Lung (tissue), 11 donors: ENCODE measurements at regions not wholly inside any gene's neighbourhood (a gene's known extent, or its start where the extent isn't known, plus 50 kb on each side); places are given as distances from the start of the nearest gene placed in this dataset.

ENCODE experiments used
- ATAC-seq: fragments of 200-7000 bp; cut with Tn5 transposase; one replicate; pipeline ENCODE4 v1.9.1; 2020; ENCODE audit warnings: moderate number of reproducible peaks; ENCODE audit not compliant: insufficient read depth, low FRiP score
- DNase-seq, 3 donors: peaks; one replicate each; pipeline ENCODE4 v3.0.0-alpha.2; 2013 to 2017
- H3K27ac ChIP-seq, 2 donors: one replicate each; pipeline ENCODE4 v1.5.1; 2013; ENCODE audit warnings: mild to moderate bottlenecking in 2 of 2, moderate library complexity in 2 of 2, control low read depth in 1 of 2, inconsistent platforms in 1 of 2, low read depth in 1 of 2, low read length in 1 of 2
- H3K27me3 ChIP-seq, 3 donors: one replicate each; pipeline ENCODE4 v1.5.1; 2013; ENCODE audit warnings: low read length in 2 of 3; ENCODE audit not compliant: control insufficient read depth in 3 of 3, insufficient read depth in 3 of 3
- H3K36me3 ChIP-seq, 4 donors: one replicate each; pipeline ENCODE4 v1.5.1; 2013; ENCODE audit warnings: low read length in 4 of 4, mild to moderate bottlenecking in 1 of 4, moderate library complexity in 1 of 4; ENCODE audit not compliant: control insufficient read depth in 4 of 4, insufficient read depth in 4 of 4
- H3K4me1 ChIP-seq, 5 donors: one replicate each; pipeline ENCODE4 v1.5.1; 2013; ENCODE audit warnings: low read length in 5 of 5, mild to moderate bottlenecking in 2 of 5, moderate library complexity in 1 of 5; ENCODE audit not compliant: control insufficient read depth in 5 of 5, insufficient read depth in 5 of 5
- H3K4me3 ChIP-seq: one replicate; pipeline ENCODE4 v1.5.1; 2013; ENCODE audit warnings: mild to moderate bottlenecking, control low read depth, moderate library complexity
- H3K9ac ChIP-seq, 2 donors: one replicate each; pipeline ENCODE4 v1.5.1; 2013; ENCODE audit warnings: low read length in 2 of 2, control low read depth in 1 of 2; ENCODE audit not compliant: insufficient read depth in 1 of 2
- H3K9me3 ChIP-seq, 4 donors: one replicate each; pipeline ENCODE4 v1.5.1; 2013; ENCODE audit warnings: low read length in 3 of 4, mild to moderate bottlenecking in 1 of 4, moderate library complexity in 1 of 4; ENCODE audit not compliant: control insufficient read depth in 4 of 4, insufficient read depth in 3 of 4
- WGBS, 2 donors: extraction: QIAGEN DNeasy Blood & Tissue Kit; methylation state at CpG; one replicate each; pipeline ENCODE4 v1.1.7; 2013; 5-methylcytosine and 5-hydroxymethylcytosine counted together
- TF ChIP-seq, protein P1 (sequence below): IDR thresholded peaks from 2 replicates; pipeline ENCODE4 v1.5.1; 2012; ENCODE audit warnings: mild to moderate bottlenecking; ENCODE audit errors: control extremely low read depth, extremely low read depth
- donor health status: control.
- donor health status: control.
- donor health status: Bipolar disorder and iron deficiency.
- donor health status: healthy.
- donor health status: DM: yes; HTN: yes; CAD: no.

DNA sequence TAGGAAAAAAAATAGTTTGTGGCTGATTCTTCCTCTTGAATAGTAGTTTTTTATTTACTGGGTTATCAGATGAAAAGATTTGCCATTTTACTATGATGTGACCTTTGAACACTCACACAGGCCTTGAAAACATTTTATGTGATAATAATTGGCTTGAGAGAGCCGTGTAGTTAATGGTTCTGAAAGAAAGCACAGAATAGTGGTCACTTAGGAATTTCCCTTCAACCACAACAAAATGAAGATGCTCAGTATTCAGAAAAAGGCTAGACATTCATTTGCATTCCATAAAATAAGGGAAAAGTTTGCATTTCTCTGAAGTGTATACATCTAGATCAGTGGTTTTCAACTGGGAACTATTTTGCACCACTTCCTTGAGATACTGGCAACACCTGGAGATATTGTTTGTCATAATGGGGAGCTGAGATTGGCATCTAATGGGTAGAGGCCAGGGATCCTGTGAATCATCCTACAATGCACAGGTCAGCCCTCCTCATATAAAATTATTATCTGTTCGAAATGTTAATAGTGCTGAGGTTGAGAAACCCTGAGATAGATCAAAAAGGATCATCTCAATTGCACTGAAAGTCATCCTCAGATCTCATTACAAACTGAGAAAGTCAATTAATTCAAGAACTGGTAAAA, 446.4 kb upstream of the CCNG1 start:
- Histone ChIP-seq H3K4me3 (no peak overlapping the region), H3K27ac (no peak overlapping the region), H3K4me1 (no peaks in the 10 kb centered on the region), H3K9me3 (no peaks in the 10 kb centered on the region), H3K27me3 (no peaks in the 10 kb centered on the region), H3K9ac (no peak overlapping the region), H3K36me3 (no peaks in the 10 kb centered on the region)
- TF ChIP-seq, protein P1, sequence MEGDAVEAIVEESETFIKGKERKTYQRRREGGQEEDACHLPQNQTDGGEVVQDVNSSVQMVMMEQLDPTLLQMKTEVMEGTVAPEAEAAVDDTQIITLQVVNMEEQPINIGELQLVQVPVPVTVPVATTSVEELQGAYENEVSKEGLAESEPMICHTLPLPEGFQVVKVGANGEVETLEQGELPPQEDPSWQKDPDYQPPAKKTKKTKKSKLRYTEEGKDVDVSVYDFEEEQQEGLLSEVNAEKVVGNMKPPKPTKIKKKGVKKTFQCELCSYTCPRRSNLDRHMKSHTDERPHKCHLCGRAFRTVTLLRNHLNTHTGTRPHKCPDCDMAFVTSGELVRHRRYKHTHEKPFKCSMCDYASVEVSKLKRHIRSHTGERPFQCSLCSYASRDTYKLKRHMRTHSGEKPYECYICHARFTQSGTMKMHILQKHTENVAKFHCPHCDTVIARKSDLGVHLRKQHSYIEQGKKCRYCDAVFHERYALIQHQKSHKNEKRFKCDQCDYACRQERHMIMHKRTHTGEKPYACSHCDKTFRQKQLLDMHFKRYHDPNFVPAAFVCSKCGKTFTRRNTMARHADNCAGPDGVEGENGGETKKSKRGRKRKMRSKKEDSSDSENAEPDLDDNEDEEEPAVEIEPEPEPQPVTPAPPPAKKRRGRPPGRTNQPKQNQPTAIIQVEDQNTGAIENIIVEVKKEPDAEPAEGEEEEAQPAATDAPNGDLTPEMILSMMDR: no peak
- DNase-seq (no peak), ATAC-seq (no peak)
- 58 to 62% methylated on average over 2 of the region's 2 CpGs for WGBS, 2 donors

DNA sequence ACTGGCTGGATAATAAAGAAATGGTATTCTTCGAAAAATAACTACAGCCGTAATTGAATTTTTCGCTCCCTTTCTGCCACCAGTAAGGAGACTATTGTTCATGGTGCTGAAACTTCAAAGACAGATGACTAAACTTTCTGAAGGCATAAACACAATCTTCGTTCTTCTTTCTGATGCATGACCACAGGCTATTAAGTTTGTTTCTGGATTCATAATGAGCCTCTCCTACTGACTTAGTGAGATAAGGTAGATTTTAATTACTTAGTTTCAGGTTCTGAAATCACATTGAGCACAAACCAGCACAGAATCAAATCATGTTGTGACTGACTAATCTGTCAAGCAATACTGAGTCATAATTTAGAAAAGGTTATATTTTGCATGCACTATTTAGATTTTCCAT, 441.8 kb upstream of the CCNG1 start:
- H3K27ac ChIP-seq: no peak overlapping the region
- no peak overlapping the region for H3K9ac ChIP-seq
- no peaks in the 10 kb centered on the region for H3K9me3 ChIP-seq
- H3K36me3 ChIP-seq: no peaks in the 10 kb centered on the region
- TF ChIP-seq, protein P1: no peak
- H3K4me3 ChIP-seq: no peak overlapping the region
- no peaks in the 10 kb centered on the region for H3K4me1 ChIP-seq
- no peak for ATAC-seq
- WGBS, 2 donors: 87 to 89% methylated on average over 4 of the region's 4 CpGs
- no peaks in the 10 kb centered on the region for H3K27me3 ChIP-seq
- DNase-seq: no peak

DNA sequence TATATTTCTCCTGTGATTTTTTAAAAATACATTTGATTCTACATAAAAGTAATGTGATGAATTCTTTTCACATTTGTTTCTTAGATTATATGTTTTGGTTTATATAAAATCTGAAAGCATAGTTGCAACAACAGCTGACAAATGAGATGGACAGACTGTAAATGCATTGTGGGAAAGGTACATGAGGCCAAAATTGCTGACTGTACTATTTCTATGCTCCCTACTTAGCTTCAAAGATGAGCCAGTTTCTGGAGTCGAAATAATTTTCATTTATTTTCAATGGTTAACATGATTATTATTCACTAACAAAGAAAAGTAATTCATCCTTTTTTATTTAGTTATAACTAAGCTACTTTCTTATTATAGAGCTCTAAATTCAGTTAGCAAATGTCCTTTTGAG, 441.3 kb upstream of the CCNG1 start:
- Histone ChIP-seq H3K9me3 (no peaks in the 10 kb centered on the region), H3K9ac (no peak overlapping the region), H3K4me3 (no peak overlapping the region), H3K27ac (no peak overlapping the region), H3K4me1 (no peaks in the 10 kb centered on the region), H3K27me3 (no peaks in the 10 kb centered on the region), H3K36me3 (no peaks in the 10 kb centered on the region)
- no peak for ATAC-seq
- WGBS, 2 donors: 63 to 67% methylated on average over 1 of the region's 1 CpG
- no peak for DNase-seq
- TF ChIP-seq, protein P1: no peak

DNA sequence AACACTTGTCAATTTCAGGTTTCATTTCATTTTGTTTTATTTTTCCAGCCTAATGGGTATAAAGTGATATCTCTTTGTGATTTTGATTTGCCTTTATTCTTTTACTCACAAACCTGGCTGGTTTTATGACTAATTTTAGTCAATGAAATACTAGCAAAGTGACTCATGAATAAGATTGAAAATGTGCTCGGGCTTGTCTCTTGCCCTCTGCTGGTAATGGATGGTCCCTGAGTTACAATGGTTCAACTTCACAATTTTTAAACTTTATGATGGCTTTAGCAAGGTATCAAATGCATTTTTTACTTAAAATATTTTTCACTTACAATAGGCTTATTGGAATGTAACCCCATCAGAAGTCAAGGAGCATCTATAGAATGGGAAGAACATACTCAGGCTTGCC, 431.4 kb upstream of the CCNG1 start:
- DNase-seq: no peak
- Histone ChIP-seq H3K9ac (no peak overlapping the region), H3K27ac (no peak overlapping the region), H3K4me1 (no peaks in the 10 kb centered on the region), H3K4me3 (no peak overlapping the region), H3K36me3 (no peaks in the 10 kb centered on the region), H3K27me3 (no peaks in the 10 kb centered on the region), H3K9me3 (peaks cover 0 to 4% (median under 1%) of the 10 kb centered on the region in 4 donors)
- WGBS, 2 donors: 62 to 68% methylated on average over 1 of the region's 1 CpG
- ATAC-seq: no peak
- TF ChIP-seq, protein P1: no peak
